ENCODE measurements at regions not wholly inside any gene's neighbourhood (a gene's known extent, or its start where the extent isn't known, plus 50 kb on each side); places are given as distances from the start of the nearest gene placed in this dataset.

GRCh38 chr6:119655124-119655523 is 305.6 kb upstream of the MAN1A1 start:
- no peak for TF ChIP-seq CTCF (IDR thresholded peaks at IDR 0.05)
- TF ChIP-seq POLR2A (IDR thresholded peaks at IDR 0.05) = no peak

Data from body of pancreas (tissue), 4 donors.